Breast epithelium (tissue), 3 donors: ENCODE measurements at regions not wholly inside any gene's neighbourhood (a gene's known extent, or its start where the extent isn't known, plus 50 kb on each side); places are given as distances from the start of the nearest gene placed in this dataset.

Source experiments
- POLR2A ChIP-seq: fragments of 450-650 bp; IDR thresholded peaks from one replicate; pipeline ENCODE4 v1.6.1; 2016; ENCODE audit warnings: antibody characterized with exemption, mild to moderate bottlenecking, moderate library complexity
- POLR2AphosphoS5 ChIP-seq, 3 donors: sonication (generic); formaldehyde crosslinking; IDR thresholded peaks; one replicate each; pipeline ENCODE4 v1.6.1; 2017; ENCODE audit warnings: antibody characterized with exemption in 3 of 3
- TF ChIP-seq, protein P1 (sequence below), 3 donors: fragments of 450-650 bp; IDR thresholded peaks; one replicate each; pipeline ENCODE4 v1.5.1; 2016 to 2017; ENCODE audit warnings: antibody characterized with exemption in 3 of 3, mild to moderate bottlenecking in 3 of 3, moderate library complexity in 3 of 3

DNA sequence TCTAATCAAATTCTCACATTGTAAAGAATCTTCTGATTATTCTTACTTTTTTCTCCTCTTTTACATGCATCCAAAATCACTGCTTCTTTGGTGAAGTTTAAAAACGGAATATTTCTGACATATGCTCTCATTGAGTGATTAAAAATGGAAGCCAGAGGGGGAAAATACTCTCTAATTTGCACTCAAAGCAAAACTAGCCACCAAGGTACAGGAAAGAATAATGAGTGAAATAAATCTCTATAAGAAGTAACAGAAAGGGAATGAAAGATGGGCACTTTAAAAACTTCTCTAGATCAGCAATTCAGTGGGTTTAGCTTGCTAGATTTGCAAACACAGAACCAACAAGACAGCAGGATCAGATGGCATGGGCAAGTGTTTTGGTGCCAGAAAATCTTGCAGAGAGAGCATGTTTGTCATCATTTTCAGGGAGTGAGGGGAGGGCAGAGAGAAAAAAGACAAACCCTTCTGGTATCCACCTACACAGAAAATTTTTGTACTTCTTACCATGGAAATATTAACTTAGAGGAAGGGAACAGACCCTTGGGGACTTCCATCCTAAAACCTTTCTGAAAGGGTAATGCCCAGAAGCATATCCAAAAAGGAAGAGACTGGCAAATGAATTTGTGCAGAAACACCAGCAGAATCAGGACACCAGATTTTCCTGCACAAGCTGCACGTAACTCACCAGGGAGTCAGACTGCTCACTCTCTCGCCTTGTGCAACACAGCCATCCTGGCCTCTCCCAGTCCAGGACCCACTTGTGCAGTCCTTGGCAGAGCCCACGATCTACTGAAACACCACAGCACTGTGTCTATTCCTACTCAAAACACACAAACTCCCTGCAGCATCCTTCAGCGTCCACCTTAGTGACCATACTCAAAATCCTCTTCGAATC lies 270.2 kb upstream of the PRDM1 start:
- TF ChIP-seq POLR2A (no peak), POLR2AphosphoS5 (IDR thresholded peaks at IDR 0.05) (no peak)
- TF ChIP-seq, protein P1, sequence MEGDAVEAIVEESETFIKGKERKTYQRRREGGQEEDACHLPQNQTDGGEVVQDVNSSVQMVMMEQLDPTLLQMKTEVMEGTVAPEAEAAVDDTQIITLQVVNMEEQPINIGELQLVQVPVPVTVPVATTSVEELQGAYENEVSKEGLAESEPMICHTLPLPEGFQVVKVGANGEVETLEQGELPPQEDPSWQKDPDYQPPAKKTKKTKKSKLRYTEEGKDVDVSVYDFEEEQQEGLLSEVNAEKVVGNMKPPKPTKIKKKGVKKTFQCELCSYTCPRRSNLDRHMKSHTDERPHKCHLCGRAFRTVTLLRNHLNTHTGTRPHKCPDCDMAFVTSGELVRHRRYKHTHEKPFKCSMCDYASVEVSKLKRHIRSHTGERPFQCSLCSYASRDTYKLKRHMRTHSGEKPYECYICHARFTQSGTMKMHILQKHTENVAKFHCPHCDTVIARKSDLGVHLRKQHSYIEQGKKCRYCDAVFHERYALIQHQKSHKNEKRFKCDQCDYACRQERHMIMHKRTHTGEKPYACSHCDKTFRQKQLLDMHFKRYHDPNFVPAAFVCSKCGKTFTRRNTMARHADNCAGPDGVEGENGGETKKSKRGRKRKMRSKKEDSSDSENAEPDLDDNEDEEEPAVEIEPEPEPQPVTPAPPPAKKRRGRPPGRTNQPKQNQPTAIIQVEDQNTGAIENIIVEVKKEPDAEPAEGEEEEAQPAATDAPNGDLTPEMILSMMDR (IDR thresholded peaks at IDR 0.05): no peak
